ENCODE measurements at regions not wholly inside any gene's neighbourhood (a gene's known extent, or its start where the extent isn't known, plus 50 kb on each side); places are given as distances from the start of the nearest gene placed in this dataset.
A peak's percentile ranks its signal among the peaks of the same experiment; 100 is the strongest.

- H3K4me1 ChIP-seq (ENCODE audit: control insufficient read depth, insufficient read depth, low read length) = no peaks in the 10 kb centered on the region
- TF ChIP-seq ZNF292 (tag by site-specific recombination; IDR thresholded peaks at IDR 0.05; ENCODE audit: borderline replicate concordance, low read depth) = no peak
- TF ChIP-seq ZBTB21 (tag by site-specific recombination; IDR thresholded peaks at IDR 0.05) = no peak
- TF ChIP-seq ZIC2 (tag by site-specific recombination; IDR thresholded peaks at IDR 0.05) = peak; percentile 30; the same call in 1 of the 2 replicates
- TF ChIP-seq ZSCAN18 (tag by site-specific recombination; IDR thresholded peaks at IDR 0.05) = no peak
- TF ChIP-seq ZNF664 (tag by site-specific recombination; IDR thresholded peaks at IDR 0.05) = no peak
- H3K4me3 ChIP-seq (ENCODE audit: low read depth, low read length) = no peak overlapping the region
- no peaks in the 10 kb centered on the region for H3K9me3 ChIP-seq (ENCODE audit: control insufficient read depth, insufficient read depth, low read depth, low read length)
- ChIA-PET POLR2A (no interaction called here), CTCF (no interaction called here)
- H3K27ac ChIP-seq (ENCODE audit: extremely low read depth, low read depth, low read length) = no peak overlapping the region
- H3K36me3 ChIP-seq (ENCODE audit: control insufficient read depth in 2 of 2, insufficient read depth in 1 of 2, low read length in 2 of 2) = no peaks in the 10 kb centered on the region
These were observed 147.1 kb upstream of the GRIK3 start for GRCh38 chr1:37181425-37181824.

- TF ChIP-seq ZNF510 (tag by site-specific recombination; IDR thresholded peaks at IDR 0.05; ENCODE audit: insufficient replicate concordance) = no peak
- TF ChIP-seq HIC1 (tag by site-specific recombination; IDR thresholded peaks at IDR 0.05) = no peak
- TF ChIP-seq YY1 (tag by site-specific recombination; IDR thresholded peaks at IDR 0.05) = no peak
- TF ChIP-seq ZNF626 (tag by site-specific recombination; IDR thresholded peaks at IDR 0.05) = no peak
- no peak for TF ChIP-seq PRDM6 (tag by site-specific recombination; IDR thresholded peaks at IDR 0.05)
- no peak for TF ChIP-seq ZNF692 (tag by site-specific recombination; IDR thresholded peaks at IDR 0.05)
- no peak for TF ChIP-seq HOXC10 (CRISPR knock-in tag; IDR thresholded peaks at IDR 0.05)
- no peak for TF ChIP-seq ZNF449 (tag by site-specific recombination; IDR thresholded peaks at IDR 0.05)
- no peak for TF ChIP-seq ZNF311 (tag by site-specific recombination; IDR thresholded peaks at IDR 0.05; ENCODE audit: borderline replicate concordance)
- TF ChIP-seq KLF7 (tag by site-specific recombination; IDR thresholded peaks at IDR 0.05; ENCODE audit: borderline replicate concordance) = no peak
- no peak for TF ChIP-seq ZNF266 (tag by site-specific recombination; IDR thresholded peaks at IDR 0.05; ENCODE audit: low read depth)
- no peak for TF ChIP-seq YY2 (tag by site-specific recombination; IDR thresholded peaks at IDR 0.05)
- H3K4me3 ChIP-seq (ENCODE audit: low read depth, low read length) = no peak overlapping the region
- no peaks in the 10 kb centered on the region for H3K9me3 ChIP-seq (ENCODE audit: control insufficient read depth, insufficient read depth, low read depth, low read length)
- H3K36me3 ChIP-seq (ENCODE audit: control insufficient read depth in 2 of 2, insufficient read depth in 1 of 2, low read length in 2 of 2) = no peaks in the 10 kb centered on the region
- POLR2A ChIA-PET = no interaction called here
- no peaks in the 10 kb centered on the region for H3K4me1 ChIP-seq (ENCODE audit: control insufficient read depth, insufficient read depth, low read length)
- no peak overlapping the region for H3K27ac ChIP-seq (ENCODE audit: extremely low read depth, low read depth, low read length)
- CTCF ChIA-PET = no interaction called here
These were observed 150.5 kb upstream of the GRIK3 start for GRCh38 chr1:37184789-37185188.

All from HEK293 (cell line).